Progenitor cell of endocrine pancreas (in vitro differentiated cells): ENCODE measurements at regions not wholly inside any gene's neighbourhood (a gene's known extent, or its start where the extent isn't known, plus 50 kb on each side); places are given as distances from the start of the nearest gene placed in this dataset.

Experiments used
- DNase-seq: peaks from one replicate; pipeline ENCODE4 v3.0.0; 2021; ENCODE audit warnings: low spot score; ENCODE audit not compliant: unreplicated experiment
- H3K27ac Mint-ChIP-seq: 2 replicates; pipeline ENCODE4 v1.8.0; 2021; ENCODE audit warnings: mild to moderate bottlenecking, moderate library complexity, mixed read lengths
- H3K27me3 Mint-ChIP-seq: 2 replicates; pipeline ENCODE4 v1.8.0; 2021; ENCODE audit warnings: mixed read lengths
- H3K36me3 Mint-ChIP-seq: 2 replicates; pipeline ENCODE4 v1.8.0; 2022; ENCODE audit warnings: mixed read lengths; ENCODE audit not compliant: insufficient read depth
- H3K4me1 Mint-ChIP-seq: 2 replicates; pipeline ENCODE4 v1.8.0; 2021; ENCODE audit warnings: low read depth, mixed read lengths
- H3K4me3 Mint-ChIP-seq: 2 replicates; pipeline ENCODE4 v1.8.0; 2021; ENCODE audit warnings: low read depth, mild to moderate bottlenecking, moderate library complexity, mixed read lengths
- H3K9me3 Mint-ChIP-seq: 2 replicates; pipeline ENCODE4 v1.8.0; 2021; ENCODE audit warnings: low read depth, mixed read lengths
- CTCF ChIP-seq: fragments of 200-600 bp; sonication (generic); IDR thresholded peaks from one replicate; pipeline ENCODE4 v1.5.0; 2021; ENCODE audit warnings: antibody characterized with exemption, mild to moderate bottlenecking; ENCODE audit not compliant: unreplicated experiment

- DNase-seq, result no peak
- Mint-ChIP-seq H3K9me3 (peaks cover 21% of the 10 kb centered on the region), H3K36me3 (no peaks in the 10 kb centered on the region), H3K27ac (no peak overlapping the region), H3K27me3 (no peaks in the 10 kb centered on the region), H3K4me1 (peaks cover 2% of the 10 kb centered on the region), H3K4me3 (no peak overlapping the region)
- TF ChIP-seq CTCF, result no peak
Measured at GRCh38 chr4:130568746-130569145, 1472.8 kb downstream of the C4orf33 start.

GRCh38 chr4:130573742-130574141 is 1477.8 kb downstream of the C4orf33 start:
- TF ChIP-seq CTCF, result no peak
- H3K27ac Mint-ChIP-seq, result no peak overlapping the region

GRCh38 chr4:130574215-130574614 is 1478.3 kb downstream of the C4orf33 start:
- Mint-ChIP-seq H3K4me3 (no peak overlapping the region), H3K27ac (no peak overlapping the region), H3K4me1 (peaks cover 4% of the 10 kb centered on the region), H3K27me3 (no peaks in the 10 kb centered on the region), H3K36me3 (no peaks in the 10 kb centered on the region), H3K9me3 (peaks cover 13% of the 10 kb centered on the region)
- no peak for DNase-seq
- no peak for TF ChIP-seq CTCF

More at GRCh38 chr4:130573742-130574141, 1477.8 kb downstream of the C4orf33 start:
- no peaks in the 10 kb centered on the region for H3K36me3 Mint-ChIP-seq
- H3K27me3 Mint-ChIP-seq, result no peaks in the 10 kb centered on the region
- H3K9me3 Mint-ChIP-seq, result peaks cover 13% of the 10 kb centered on the region
- DNase-seq, result no peak
- H3K4me3 Mint-ChIP-seq, result no peak overlapping the region
- peaks cover 4% of the 10 kb centered on the region for H3K4me1 Mint-ChIP-seq

GRCh38 chr4:130576218-130576617 is 1480.3 kb downstream of the C4orf33 start:
- H3K27ac Mint-ChIP-seq, result peak overlapping the region; percentile 7
- TF ChIP-seq CTCF, result no peak
- peaks cover 4% of the 10 kb centered on the region for H3K4me1 Mint-ChIP-seq
- no peaks in the 10 kb centered on the region for H3K27me3 Mint-ChIP-seq
- DNase-seq, result no peak
- no peak overlapping the region for H3K4me3 Mint-ChIP-seq
- peaks cover 6% of the 10 kb centered on the region for H3K9me3 Mint-ChIP-seq
- no peaks in the 10 kb centered on the region for H3K36me3 Mint-ChIP-seq

- Mint-ChIP-seq H3K4me1 (no peaks in the 10 kb centered on the region), H3K36me3 (no peaks in the 10 kb centered on the region), H3K27me3 (no peaks in the 10 kb centered on the region), H3K4me3 (no peak overlapping the region), H3K27ac (no peak overlapping the region), H3K9me3 (peaks cover 7% of the 10 kb centered on the region)
- no peak for DNase-seq
- no peak for TF ChIP-seq CTCF
Measured at GRCh38 chr4:130591091-130591490, 1495.1 kb downstream of the C4orf33 start.
